22Rv1 (cell line): ENCODE measurements at regions not wholly inside any gene's neighbourhood (a gene's known extent, or its start where the extent isn't known, plus 50 kb on each side); places are given as distances from the start of the nearest gene placed in this dataset.

Experiments
- CTCF ChIP-seq: fragments of 450-650 bp; IDR thresholded peaks from 2 replicates; pipeline ENCODE4 v1.5.1; 2017; ENCODE audit warnings: mild to moderate bottlenecking
- ZFX ChIP-seq: fragments of 450-650 bp; IDR thresholded peaks from 2 replicates; pipeline ENCODE4 v1.6.1; 2017; ENCODE audit warnings: antibody characterized with exemption, borderline replicate concordance

GRCh38 chrX:150118476-150118875 is 180.2 kb upstream of the EOLA2 start:
- TF ChIP-seq CTCF (no peak), ZFX (no peak)
